SK-MEL-5 (cell line): ENCODE measurements at regions not wholly inside any gene's neighbourhood (a gene's known extent, or its start where the extent isn't known, plus 50 kb on each side); places are given as distances from the start of the nearest gene placed in this dataset.

Source experiments
- DNase-seq: peaks from one replicate; pipeline ENCODE4 v3.0.0-alpha.2; 2016; ENCODE audit warnings: low read depth, low spot score
- in situ Hi-C: cut with HindIII; loops from 2 replicates; pipeline ENCODE4 v1.10.0; 2016; ENCODE audit warnings: low sequenced_read_pairs, high pct_unique_total_duplicates, low pct_unique_long_range_greater_than_20kb

- no peak for DNase-seq
- in situ Hi-C loops: no loop called here
Measured at GRCh38 chr3:140752499-140752898, 74.6 kb downstream of the TRIM42 start.

DNA sequence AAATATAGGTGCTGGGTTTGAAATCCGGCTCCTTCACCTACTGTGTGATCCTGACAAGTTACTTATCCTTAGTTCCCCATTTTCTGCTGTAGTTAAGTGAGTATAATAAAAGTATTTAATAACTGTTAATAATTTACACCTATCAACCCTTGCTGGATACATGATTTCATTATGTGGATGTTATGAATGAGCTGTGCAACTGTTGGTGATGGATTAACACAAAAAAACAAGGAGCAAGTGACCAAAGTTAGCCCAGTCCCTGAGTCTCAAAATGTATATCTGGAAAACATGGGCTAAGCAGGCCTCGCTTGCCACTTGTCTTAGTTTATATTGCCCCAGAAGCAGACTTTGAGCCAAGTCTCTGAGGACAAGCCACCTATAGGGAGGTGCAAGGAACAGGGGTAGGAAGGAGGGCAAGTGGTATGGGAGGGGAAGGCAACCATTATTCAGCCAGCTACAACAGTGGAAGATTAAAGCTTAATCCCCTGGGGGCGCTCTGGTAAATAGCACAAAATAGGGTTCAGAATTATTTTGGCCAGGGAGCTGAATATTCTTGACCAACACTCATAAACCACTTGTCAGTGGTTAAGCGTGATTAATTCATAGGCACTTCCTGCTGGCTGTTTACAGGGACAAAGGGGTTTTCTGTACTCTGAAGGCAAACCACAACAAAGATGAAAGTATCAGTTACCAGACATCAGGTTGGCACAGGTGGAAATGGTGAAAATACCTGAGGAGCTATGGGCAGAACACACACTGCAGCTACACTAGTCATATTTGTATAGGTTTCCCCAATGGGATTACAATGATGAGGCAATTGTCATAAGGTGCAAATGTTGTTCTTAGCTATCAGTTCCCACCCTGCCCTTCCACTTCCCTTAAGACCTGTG is 76.2 kb downstream of the TRIM42 start:
- no peak for DNase-seq

DNA sequence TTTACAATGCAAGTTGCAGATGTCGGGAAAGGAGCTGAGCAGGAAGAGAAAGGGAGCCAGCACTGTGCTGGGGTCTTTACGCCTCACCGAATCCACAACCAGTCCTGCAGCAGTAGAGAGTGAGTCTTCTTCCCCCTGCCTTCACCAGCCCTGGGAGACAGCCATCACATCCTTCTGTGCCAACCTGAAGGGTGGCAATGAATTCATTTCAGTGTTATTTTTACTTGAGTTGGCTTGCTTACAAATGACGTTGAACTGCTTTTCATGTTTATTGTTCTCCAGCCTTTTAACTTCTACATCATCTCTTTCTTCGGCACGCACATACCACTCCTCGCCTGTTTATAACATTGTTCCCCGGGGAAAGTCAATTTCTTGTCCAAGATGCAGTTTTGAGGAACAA is 77.1 kb downstream of the TRIM42 start:
- in situ Hi-C loops: no loop called here
- no peak for DNase-seq

More for the DNA sequence above, 76.2 kb downstream of the TRIM42 start:
- in situ Hi-C loops: no loop called here

GRCh38 chr3:140756240-140757016 is 78.6 kb downstream of the TRIM42 start:
- DNase-seq: no peak
- in situ Hi-C loops: no loop called here

GRCh38 chr3:140758791-140759444 is 81.1 kb downstream of the TRIM42 start:
- no peak for DNase-seq
- in situ Hi-C loops: no loop called here

- no peak for DNase-seq
- in situ Hi-C loops: no loop called here
Measured at GRCh38 chr3:140760324-140761075, 82.6 kb downstream of the TRIM42 start.

DNA sequence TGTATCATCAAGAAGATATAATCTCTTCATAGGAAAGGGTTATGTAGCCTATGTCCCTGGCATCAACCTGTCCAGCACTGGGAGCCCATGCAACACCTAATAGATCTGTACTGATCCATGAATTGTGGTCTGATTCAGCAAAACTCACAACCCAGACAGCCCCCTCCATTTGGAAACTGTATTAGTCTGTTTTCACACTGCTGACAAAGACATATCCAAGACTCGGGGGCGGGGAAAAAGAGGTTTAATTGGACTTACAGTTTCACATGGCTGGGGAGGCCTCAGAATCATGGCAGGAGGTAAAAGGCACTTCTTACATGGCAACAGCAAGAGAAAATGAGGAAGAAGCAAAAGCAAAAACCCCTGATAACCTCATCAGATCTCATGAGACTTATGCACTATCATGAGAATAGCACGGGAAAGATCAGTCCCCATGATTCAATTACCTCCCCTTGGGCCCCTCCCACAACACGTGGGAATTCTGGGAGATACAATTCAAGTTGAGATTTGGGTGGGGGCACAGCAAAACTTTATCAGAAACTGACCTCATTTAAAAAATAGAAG is 83.3 kb downstream of the TRIM42 start:
- in situ Hi-C loops: no loop called here
- no peak for DNase-seq

- in situ Hi-C loops: no loop called here
- DNase-seq: no peak
Measured at GRCh38 chr3:140762746-140763145, 84.9 kb downstream of the TRIM42 start.

DNA sequence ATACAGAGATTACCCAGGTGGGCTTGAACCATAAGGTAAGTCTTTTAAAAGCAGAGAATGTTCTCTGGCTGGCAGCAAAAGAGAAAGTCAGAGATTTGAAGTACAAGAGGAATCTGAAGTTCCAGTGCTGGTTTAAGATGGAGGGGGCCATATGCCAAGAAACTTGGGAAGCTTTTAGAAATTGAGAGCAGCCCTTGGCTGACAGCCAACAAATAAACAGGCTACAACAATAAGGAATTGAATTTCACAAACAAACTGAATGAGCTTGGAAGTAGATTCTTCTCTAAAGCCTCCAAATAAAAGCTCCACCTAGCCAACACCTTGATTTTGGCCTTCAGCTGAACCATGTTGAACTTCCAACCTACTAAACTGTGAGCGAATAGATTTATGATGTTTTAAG is 85.7 kb downstream of the TRIM42 start:
- in situ Hi-C loops: no loop called here
- no peak for DNase-seq

GRCh38 chr3:140765246-140765645 is 87.4 kb downstream of the TRIM42 start:
- in situ Hi-C loops: no loop called here
- DNase-seq: no peak

DNA sequence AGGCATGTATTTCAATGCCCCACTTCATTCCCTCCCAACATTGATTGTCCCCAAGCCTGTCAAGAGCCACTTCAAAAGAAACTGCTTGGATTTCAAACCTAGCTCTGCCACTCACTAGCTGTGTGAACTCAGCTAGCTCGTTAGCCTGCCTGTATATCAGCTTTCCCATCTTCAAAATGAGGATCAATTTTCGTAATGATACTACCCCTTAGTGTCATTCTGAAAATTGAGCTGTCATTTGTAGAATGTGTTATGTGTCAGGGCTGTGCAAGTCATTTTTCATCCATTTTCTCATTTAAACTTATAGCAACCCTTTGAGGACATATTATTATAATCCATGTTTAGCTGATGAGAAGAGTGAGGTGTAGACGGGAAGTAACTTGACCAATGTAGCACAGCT is 88.6 kb downstream of the TRIM42 start:
- in situ Hi-C loops: no loop called here
- no peak for DNase-seq

- no peak for DNase-seq
Measured at GRCh38 chr3:140767566-140767965, 89.7 kb downstream of the TRIM42 start.

DNA sequence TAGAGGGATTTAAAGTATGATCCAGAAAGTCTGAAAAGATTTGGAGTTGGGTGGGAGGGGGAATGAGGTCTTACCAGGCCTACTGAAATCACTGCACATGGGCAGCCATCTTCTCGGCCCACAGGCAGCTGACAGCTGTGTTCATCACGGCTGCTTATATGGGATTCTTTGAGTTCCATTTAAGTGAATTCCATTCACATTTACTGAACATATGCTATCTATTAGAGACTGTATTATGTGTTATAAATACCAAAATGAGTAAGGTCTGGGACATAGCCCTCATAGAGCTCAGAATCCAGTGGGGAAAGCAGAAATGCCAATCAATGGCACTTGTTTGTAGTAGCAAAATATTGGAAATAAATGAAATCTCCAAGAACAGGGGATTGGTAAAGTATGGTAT is 91.1 kb downstream of the TRIM42 start:
- DNase-seq: no peak
- in situ Hi-C loops: no loop called here

More at GRCh38 chr3:140767566-140767965, 89.7 kb downstream of the TRIM42 start:
- in situ Hi-C loops: no loop called here

- no peak for DNase-seq
- in situ Hi-C loops: no loop called here
Measured at GRCh38 chr3:140769951-140770350, 92.1 kb downstream of the TRIM42 start.

- no peak for DNase-seq
- in situ Hi-C loops: no loop called here
Measured at GRCh38 chr3:140770977-140771667, 93.3 kb downstream of the TRIM42 start.

DNA sequence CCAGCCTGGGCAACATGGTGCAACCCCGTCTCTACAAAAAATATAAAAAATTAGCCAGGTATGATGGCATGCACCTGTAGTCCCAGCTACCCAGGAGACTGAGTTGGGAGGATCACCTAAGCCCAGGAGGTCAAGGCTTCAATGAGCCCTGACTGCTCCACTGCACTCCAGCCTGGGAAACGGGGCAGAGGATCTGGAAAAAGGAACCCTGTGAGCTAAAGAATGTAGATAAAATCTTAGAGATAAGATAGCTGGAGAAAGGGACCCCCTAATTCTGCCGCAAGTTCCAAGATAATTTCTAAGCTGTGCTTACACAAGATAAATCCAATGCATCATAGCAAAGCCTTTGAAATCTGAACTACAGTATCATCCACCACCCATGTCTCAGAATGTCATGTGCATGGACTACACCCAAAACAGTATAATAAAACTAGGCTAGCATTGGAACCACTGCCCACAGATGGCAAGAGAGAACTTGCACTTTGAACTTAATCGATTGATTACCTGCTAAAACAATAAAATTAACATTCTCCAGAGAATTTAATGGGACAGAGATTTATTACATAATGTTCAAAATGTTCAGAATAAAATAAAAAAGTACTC is 99.9 kb downstream of the TRIM42 start:
- in situ Hi-C loops: no loop called here
- DNase-seq: no peak
